ENCODE measurements at regions not wholly inside any gene's neighbourhood (a gene's known extent, or its start where the extent isn't known, plus 50 kb on each side); places are given as distances from the start of the nearest gene placed in this dataset.

DNA sequence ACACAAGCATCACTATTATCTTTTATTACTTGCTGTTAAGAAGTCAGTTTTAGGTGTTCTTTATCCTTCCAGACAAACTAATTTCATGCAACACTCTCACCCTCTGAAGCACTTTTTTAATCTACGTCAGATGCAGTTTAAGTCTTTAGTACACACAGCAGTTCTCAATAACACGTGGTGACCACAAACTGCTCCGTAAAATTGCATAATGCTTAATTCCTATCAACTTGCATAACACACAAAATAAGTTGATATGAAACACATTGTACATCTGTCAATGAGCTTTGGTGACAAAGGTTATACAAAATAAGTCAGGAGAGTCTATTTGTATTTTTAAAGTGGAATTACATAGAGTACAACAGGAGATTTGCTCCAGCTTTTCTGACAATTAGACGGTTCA is 140.9 kb upstream of the ETS2 start:
- Histone ChIP-seq H3K4me1 (ENCODE audit: control insufficient read depth, low read length) (no peaks in the 10 kb centered on the region), H3K27me3 (ENCODE audit: control insufficient read depth, low read length) (0 out of 2 replicates have a peak, but pooled peaks cover 2% of the 10 kb centered on the region), H3K9me3 (ENCODE audit: control insufficient read depth, insufficient read depth, low read length) (no peaks in the 10 kb centered on the region), H3K4me2 (ENCODE audit: low read length) (no peak overlapping the region), H3F3A (ENCODE audit: control insufficient read depth, insufficient read depth) (no peaks in the 10 kb centered on the region), H4K20me1 (ENCODE audit: control insufficient read depth, insufficient read depth, low read depth, low read length) (no peaks in the 10 kb centered on the region), H3K79me2 (ENCODE audit: control insufficient read depth, low read length) (no peaks in the 10 kb centered on the region), H3K4me3 (ENCODE audit: low read length) (no peak overlapping the region), H3K36me3 (ENCODE audit: control insufficient read depth, low read length) (no peaks in the 10 kb centered on the region), H3K9me2 (replicated peaks; ENCODE audit: control insufficient read depth, low read length) (no peaks in the 10 kb centered on the region), H3K27ac (ENCODE audit: low read depth, low read length) (no peak overlapping the region)
- TF ChIP-seq, protein P1, sequence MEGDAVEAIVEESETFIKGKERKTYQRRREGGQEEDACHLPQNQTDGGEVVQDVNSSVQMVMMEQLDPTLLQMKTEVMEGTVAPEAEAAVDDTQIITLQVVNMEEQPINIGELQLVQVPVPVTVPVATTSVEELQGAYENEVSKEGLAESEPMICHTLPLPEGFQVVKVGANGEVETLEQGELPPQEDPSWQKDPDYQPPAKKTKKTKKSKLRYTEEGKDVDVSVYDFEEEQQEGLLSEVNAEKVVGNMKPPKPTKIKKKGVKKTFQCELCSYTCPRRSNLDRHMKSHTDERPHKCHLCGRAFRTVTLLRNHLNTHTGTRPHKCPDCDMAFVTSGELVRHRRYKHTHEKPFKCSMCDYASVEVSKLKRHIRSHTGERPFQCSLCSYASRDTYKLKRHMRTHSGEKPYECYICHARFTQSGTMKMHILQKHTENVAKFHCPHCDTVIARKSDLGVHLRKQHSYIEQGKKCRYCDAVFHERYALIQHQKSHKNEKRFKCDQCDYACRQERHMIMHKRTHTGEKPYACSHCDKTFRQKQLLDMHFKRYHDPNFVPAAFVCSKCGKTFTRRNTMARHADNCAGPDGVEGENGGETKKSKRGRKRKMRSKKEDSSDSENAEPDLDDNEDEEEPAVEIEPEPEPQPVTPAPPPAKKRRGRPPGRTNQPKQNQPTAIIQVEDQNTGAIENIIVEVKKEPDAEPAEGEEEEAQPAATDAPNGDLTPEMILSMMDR (IDR thresholded peaks at IDR 0.05; ENCODE audit: low read depth, low read length, poor library complexity, severe bottlenecking): no peak
- no peak for TF ChIP-seq EZH2phosphoT487 (IDR thresholded peaks at IDR 0.05; ENCODE audit: borderline replicate concordance, low read length)

DNA sequence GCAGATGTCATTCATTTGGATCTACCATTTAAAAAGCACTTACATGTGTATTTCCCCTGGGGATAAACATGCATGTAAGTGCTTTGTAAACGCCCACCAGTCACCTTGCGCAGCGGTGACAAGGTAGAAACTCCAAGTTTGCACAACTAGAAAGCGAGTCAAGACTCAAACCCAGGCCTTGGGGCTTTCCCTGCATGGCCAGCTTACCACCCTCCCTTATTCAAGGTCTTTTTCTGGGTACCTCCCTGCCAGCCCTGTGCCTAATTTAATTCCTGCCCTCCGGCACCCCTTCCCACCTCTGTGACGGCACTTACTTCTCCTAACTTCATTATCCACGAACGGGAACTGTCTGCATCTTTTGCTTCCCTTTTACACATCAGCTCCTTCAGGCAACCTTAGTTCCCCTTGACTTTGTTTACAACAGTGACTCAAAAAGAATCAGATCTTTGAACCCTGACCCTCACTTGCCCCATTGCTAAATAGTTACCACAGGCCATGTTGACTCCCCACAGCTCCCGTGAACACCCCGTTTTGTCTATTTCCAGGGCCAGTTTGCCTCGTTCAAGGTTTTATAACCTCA is 138.3 kb upstream of the ETS2 start:
- TF ChIP-seq, protein P1 (IDR thresholded peaks at IDR 0.05; ENCODE audit: low read depth, low read length, poor library complexity, severe bottlenecking): no peak
- no peak for TF ChIP-seq EZH2phosphoT487 (IDR thresholded peaks at IDR 0.05; ENCODE audit: borderline replicate concordance, low read length)
- H3K4me2 ChIP-seq (ENCODE audit: low read length): no peak overlapping the region
- no peaks in the 10 kb centered on the region for H3K9me2 ChIP-seq (replicated peaks; ENCODE audit: control insufficient read depth, low read length)
- no peak overlapping the region for H3K4me3 ChIP-seq (ENCODE audit: low read length)
- no peaks in the 10 kb centered on the region for H3K4me1 ChIP-seq (ENCODE audit: control insufficient read depth, low read length)
- H3K79me2 ChIP-seq (ENCODE audit: control insufficient read depth, low read length): no peaks in the 10 kb centered on the region
- H3K9me3 ChIP-seq (ENCODE audit: control insufficient read depth, insufficient read depth, low read length): no peaks in the 10 kb centered on the region
- H3K27me3 ChIP-seq (ENCODE audit: control insufficient read depth, low read length): 0 out of 2 replicates have a peak, but pooled peaks cover 2% of the 10 kb centered on the region
- no peak overlapping the region for H3K27ac ChIP-seq (ENCODE audit: low read depth, low read length)
- H4K20me1 ChIP-seq (ENCODE audit: control insufficient read depth, insufficient read depth, low read depth, low read length): no peaks in the 10 kb centered on the region
- H3K36me3 ChIP-seq (ENCODE audit: control insufficient read depth, low read length): no peaks in the 10 kb centered on the region
- H3F3A ChIP-seq (ENCODE audit: control insufficient read depth, insufficient read depth): no peaks in the 10 kb centered on the region

- H3K79me2 ChIP-seq (ENCODE audit: control insufficient read depth, low read length): no peaks in the 10 kb centered on the region
- H4K20me1 ChIP-seq (ENCODE audit: control insufficient read depth, insufficient read depth, low read depth, low read length): no peaks in the 10 kb centered on the region
- no peaks in the 10 kb centered on the region for H3F3A ChIP-seq (ENCODE audit: control insufficient read depth, insufficient read depth)
- no peaks in the 10 kb centered on the region for H3K9me2 ChIP-seq (replicated peaks; ENCODE audit: control insufficient read depth, low read length)
- no peak overlapping the region for H3K4me3 ChIP-seq (ENCODE audit: low read length)
- H3K4me1 ChIP-seq (ENCODE audit: control insufficient read depth, low read length): no peaks in the 10 kb centered on the region
- TF ChIP-seq, protein P1 (IDR thresholded peaks at IDR 0.05; ENCODE audit: low read depth, low read length, poor library complexity, severe bottlenecking): no peak
- no peak for TF ChIP-seq EZH2phosphoT487 (IDR thresholded peaks at IDR 0.05; ENCODE audit: borderline replicate concordance, low read length)
- no peaks in the 10 kb centered on the region for H3K36me3 ChIP-seq (ENCODE audit: control insufficient read depth, low read length)
- H3K9me3 ChIP-seq (ENCODE audit: control insufficient read depth, insufficient read depth, low read length): no peaks in the 10 kb centered on the region
- H3K27me3 ChIP-seq (ENCODE audit: control insufficient read depth, low read length): 0 out of 2 replicates have a peak, but pooled peaks cover 4% of the 10 kb centered on the region
- H3K27ac ChIP-seq (ENCODE audit: low read depth, low read length): no peak overlapping the region
- H3K4me2 ChIP-seq (ENCODE audit: low read length): no peak overlapping the region
These were observed 137.7 kb upstream of the ETS2 start for GRCh38 chr21:38668067-38668466.

Data from DOHH2 (cell line).